ENCODE measurements at regions not wholly inside any gene's neighbourhood (a gene's known extent, or its start where the extent isn't known, plus 50 kb on each side); places are given as distances from the start of the nearest gene placed in this dataset.

DNA sequence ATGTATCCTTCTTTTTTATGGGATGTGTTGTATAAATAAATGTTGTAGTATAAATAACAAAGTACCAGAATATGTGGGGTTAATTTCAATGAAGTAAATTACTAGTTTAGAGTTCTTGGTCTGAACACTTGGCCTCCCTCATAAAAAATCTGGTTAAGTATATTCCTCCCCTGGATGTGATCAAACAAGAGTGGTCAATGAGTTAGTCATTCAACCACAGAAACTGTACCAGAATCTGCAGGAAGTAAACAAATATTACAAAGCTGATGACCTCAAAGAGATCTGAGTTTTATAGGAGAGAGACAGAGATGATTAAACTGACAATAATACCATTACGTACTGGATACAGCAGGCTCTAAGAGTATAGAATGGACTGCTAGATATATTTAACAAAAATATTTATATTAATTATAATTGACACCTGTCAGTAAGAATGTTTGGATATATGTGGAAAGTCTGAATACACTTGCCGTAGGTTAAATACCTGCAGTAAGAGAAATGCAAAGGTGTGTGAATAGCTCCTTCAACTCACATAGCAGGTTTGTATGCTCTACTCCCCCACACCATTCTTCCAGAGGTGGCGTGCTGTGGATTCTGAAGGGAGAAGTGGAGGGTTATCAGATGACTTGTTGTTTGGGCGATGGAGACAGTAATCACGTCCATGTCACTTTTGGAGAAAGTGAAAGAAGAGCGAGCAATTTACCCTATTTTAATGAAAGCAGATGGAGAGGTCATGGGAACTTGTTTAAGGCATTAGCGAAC, 108.3 kb upstream of the LRATD1 start:
- H3K4me3 Mint-ChIP-seq: no peak overlapping the region
- H3K4me1 Mint-ChIP-seq (ENCODE audit: low read depth): no peaks in the 10 kb centered on the region
- H3K9me3 Mint-ChIP-seq: peaks cover 6% of the 10 kb centered on the region
- H3K36me3 Mint-ChIP-seq (ENCODE audit: low read depth): no peaks in the 10 kb centered on the region
- H3K27ac Mint-ChIP-seq: no peak overlapping the region
- H3K27me3 Mint-ChIP-seq (ENCODE audit: low read depth): no peaks in the 10 kb centered on the region

DNA sequence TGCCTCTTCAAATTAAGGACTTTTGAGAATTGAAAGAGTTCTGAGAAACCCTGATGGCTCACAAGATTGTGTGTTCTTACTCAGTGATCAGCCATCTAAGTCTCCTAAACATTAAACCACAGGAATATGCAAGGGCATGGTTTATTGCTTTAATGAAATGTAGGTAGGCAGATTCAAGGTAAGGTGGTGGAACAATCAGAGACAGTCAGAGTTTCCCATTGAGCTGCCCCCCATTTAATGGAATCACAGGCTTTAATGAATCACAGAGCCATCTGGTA, 107.8 kb upstream of the LRATD1 start:
- Mint-ChIP-seq H3K4me3 (no peak overlapping the region), H3K4me1 (ENCODE audit: low read depth) (no peaks in the 10 kb centered on the region), H3K27me3 (ENCODE audit: low read depth) (no peaks in the 10 kb centered on the region)

DNA sequence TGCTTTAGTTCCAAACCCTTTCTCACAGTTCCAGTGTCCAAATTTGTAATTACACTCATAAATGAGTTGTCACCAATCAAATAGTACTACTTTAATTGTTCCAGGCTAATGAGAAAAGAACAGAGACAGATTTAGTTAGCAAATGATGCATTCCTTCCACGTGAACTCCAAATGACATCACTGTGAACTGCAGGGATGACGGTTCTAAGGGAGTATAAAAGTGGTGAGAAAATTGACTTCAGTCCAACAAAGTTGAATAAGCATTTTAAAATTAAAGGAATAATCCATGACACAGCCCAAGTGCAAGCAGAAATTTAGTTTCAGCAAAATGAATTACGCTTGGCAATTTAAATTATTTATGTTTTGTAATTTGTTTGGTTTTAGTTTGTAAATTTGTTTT, 102.0 kb upstream of the LRATD1 start:
- Mint-ChIP-seq H3K36me3 (ENCODE audit: low read depth) (no peaks in the 10 kb centered on the region), H3K27ac (no peak overlapping the region)

More for the DNA sequence above, 107.8 kb upstream of the LRATD1 start:
- H3K9me3 Mint-ChIP-seq: peaks cover 6% of the 10 kb centered on the region
- H3K27ac Mint-ChIP-seq: no peak overlapping the region
- no peaks in the 10 kb centered on the region for H3K36me3 Mint-ChIP-seq (ENCODE audit: low read depth)

DNA sequence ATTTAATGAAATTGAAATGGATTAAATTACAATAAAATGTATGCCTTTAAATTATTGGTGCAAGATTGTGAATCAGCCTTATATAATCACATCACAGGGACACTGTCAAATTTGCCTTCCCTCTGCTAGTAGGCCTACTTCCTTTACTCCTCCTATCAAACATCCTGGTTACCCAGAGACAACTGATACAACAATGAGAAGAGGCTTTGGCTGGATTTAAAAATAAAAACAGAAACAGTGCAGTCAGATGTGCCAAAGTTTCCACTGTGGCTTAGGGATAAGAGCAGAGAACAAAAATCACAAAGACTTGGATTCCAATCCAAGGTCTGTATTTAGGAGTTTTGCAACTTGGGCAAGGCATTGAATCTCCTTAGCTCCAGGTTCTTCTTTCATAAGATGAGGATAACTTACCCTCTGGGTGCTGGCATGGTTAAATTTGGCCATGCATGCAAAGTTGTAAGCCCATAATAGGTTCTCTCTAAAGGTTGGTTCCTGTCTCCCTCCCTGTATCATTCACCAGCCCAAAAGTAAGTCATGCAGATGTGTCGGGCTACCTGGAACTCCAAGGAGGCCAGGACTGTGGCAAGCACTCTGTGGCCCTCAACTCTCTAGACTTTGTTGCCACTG, 99.3 kb upstream of the LRATD1 start:
- Mint-ChIP-seq H3K4me1 (ENCODE audit: low read depth) (no peaks in the 10 kb centered on the region), H3K27ac (no peak overlapping the region)

More for the DNA sequence above, 102.0 kb upstream of the LRATD1 start:
- no peaks in the 10 kb centered on the region for H3K9me3 Mint-ChIP-seq
- no peaks in the 10 kb centered on the region for H3K27me3 Mint-ChIP-seq (ENCODE audit: low read depth)
- no peak overlapping the region for H3K4me3 Mint-ChIP-seq
- H3K4me1 Mint-ChIP-seq (ENCODE audit: low read depth): no peaks in the 10 kb centered on the region

DNA sequence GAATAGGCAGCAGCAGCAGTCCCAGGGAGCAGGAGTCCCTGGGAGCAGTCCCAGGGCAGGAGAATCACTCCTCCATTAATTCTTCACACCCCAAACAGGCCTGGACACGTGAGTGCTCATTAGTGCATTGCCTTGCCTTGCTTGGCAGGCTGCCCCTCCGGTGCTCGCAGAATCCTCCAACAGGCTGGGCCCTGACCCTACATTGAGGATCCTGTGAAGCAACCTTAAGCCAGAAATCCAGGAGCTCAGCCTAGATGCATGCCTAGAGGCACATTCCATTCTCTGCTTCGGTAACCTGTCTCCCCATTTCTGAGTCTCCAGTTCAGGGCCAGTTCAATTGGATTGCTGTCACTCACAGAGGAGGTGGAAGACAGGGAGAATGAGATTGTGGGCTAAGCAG, 97.4 kb upstream of the LRATD1 start:
- Mint-ChIP-seq H3K27me3 (ENCODE audit: low read depth) (no peaks in the 10 kb centered on the region), H3K4me3 (no peak overlapping the region), H3K9me3 (no peaks in the 10 kb centered on the region), H3K36me3 (ENCODE audit: low read depth) (no peaks in the 10 kb centered on the region), H3K4me1 (ENCODE audit: low read depth) (no peaks in the 10 kb centered on the region), H3K27ac (no peak overlapping the region)

More for the DNA sequence above, 99.3 kb upstream of the LRATD1 start:
- Mint-ChIP-seq H3K9me3 (no peaks in the 10 kb centered on the region), H3K27me3 (ENCODE audit: low read depth) (no peaks in the 10 kb centered on the region), H3K4me3 (no peak overlapping the region), H3K36me3 (ENCODE audit: low read depth) (no peaks in the 10 kb centered on the region)

DNA sequence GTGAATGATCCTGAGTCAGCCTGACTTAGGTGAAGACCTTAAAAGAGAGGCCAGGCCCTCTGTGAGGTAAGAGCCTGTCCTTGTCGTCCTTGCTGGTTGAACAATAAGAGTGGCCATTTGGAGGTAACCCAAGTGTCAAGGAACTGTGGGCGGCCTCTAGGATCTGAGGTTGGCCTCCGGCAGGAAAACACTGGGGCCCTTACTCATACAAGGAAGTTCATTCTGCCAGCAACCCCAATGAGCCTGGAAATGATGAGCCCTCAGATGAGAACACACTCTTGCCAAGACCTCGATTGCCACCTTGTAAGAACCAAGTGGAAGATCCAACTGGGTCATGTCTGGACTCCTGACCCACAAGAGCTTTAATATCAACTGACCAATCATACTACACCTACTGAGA, 95.5 kb upstream of the LRATD1 start:
- no peak overlapping the region for H3K27ac Mint-ChIP-seq
- H3K36me3 Mint-ChIP-seq (ENCODE audit: low read depth): no peaks in the 10 kb centered on the region
- no peaks in the 10 kb centered on the region for H3K9me3 Mint-ChIP-seq
- no peaks in the 10 kb centered on the region for H3K4me1 Mint-ChIP-seq (ENCODE audit: low read depth)
- no peaks in the 10 kb centered on the region for H3K27me3 Mint-ChIP-seq (ENCODE audit: low read depth)
- no peak overlapping the region for H3K4me3 Mint-ChIP-seq

DNA sequence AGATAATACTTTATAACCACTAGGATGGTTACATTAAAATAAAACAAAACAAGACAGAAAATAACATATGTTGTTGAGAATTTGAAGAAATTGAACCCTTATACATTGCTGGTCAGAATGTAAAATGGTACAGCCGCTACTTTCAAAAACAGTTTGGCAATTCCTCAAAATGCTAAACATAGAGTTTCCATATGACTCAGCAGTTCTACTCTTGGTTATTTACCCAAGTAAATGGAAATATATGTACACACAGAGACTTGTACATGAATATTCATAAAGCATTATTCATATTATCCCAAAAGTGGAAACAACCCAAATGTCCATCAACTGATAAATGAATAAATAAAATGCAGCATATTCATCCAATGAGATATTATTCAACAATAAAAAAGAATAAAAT, 92.5 kb upstream of the LRATD1 start:
- no peaks in the 10 kb centered on the region for H3K27me3 Mint-ChIP-seq (ENCODE audit: low read depth)
- H3K4me3 Mint-ChIP-seq: no peak overlapping the region

DNA sequence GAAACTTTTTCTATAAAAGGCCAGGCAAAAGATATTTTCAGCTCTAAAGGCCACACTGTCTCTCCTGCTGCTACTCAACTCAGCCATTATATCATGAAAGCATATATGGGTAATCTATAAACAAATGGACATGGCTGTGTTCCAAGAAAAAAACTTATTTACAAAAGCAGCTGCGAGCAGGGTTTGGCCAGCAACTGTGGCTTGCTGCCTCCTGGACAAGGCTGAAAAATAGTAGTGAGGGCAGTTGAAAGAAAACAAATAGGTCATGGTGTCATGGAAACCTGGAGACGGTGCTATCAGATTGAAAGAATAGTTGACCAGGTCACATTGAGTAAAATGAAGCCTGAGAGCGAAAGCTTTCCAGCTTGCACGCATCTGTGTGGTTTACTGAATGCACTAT, 89.2 kb upstream of the LRATD1 start:
- no peaks in the 10 kb centered on the region for H3K36me3 Mint-ChIP-seq (ENCODE audit: low read depth)
- no peak overlapping the region for H3K27ac Mint-ChIP-seq
- H3K9me3 Mint-ChIP-seq: no peaks in the 10 kb centered on the region
- no peak overlapping the region for H3K4me3 Mint-ChIP-seq
- H3K4me1 Mint-ChIP-seq (ENCODE audit: low read depth): no peaks in the 10 kb centered on the region
- H3K27me3 Mint-ChIP-seq (ENCODE audit: low read depth): no peaks in the 10 kb centered on the region

More for the DNA sequence above, 92.5 kb upstream of the LRATD1 start:
- H3K4me1 Mint-ChIP-seq (ENCODE audit: low read depth): no peaks in the 10 kb centered on the region
- H3K9me3 Mint-ChIP-seq: no peaks in the 10 kb centered on the region
- no peak overlapping the region for H3K27ac Mint-ChIP-seq
- H3K36me3 Mint-ChIP-seq (ENCODE audit: low read depth): no peaks in the 10 kb centered on the region

DNA sequence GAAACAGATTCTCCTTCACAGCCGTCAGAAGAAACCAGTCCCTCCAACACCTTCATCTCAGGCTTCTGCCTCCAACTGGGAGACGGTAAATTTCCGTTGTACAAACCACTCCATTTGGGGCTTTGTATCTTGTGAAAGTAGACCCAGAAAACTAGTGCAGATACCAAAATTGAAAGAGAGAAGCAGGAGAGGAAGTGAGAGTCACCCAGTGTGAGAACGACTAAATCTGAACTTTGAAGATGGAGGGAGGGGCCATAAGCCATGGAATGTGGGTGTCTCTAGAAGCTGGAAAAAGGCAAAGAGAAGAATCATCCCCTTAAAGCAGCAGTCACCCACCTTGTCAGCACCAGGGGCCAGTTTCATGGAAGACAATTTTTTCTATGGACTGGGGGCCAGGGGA, 88.3 kb upstream of the LRATD1 start:
- Mint-ChIP-seq H3K9me3 (no peaks in the 10 kb centered on the region), H3K36me3 (ENCODE audit: low read depth) (no peaks in the 10 kb centered on the region), H3K4me3 (no peak overlapping the region), H3K4me1 (ENCODE audit: low read depth) (no peaks in the 10 kb centered on the region), H3K27me3 (ENCODE audit: low read depth) (no peaks in the 10 kb centered on the region), H3K27ac (no peak overlapping the region)

DNA sequence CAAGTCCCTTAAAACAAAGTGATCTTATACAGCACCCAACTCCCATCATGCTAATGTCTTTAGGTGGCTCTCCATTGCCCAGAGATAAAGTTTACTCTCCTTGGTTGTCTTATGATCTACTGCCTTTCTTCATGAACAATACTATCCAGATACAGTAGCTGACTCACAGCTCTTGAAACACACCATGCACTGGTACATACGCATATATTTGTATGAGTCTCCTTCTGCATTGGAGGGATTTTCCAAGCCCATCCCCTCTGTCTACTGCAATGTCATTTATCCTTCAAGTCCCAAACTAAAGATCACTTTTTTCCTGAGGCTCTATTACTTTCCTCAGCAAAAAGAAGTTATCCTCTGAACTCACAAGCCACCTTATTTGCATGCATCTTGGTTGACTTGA, 84.7 kb upstream of the LRATD1 start:
- Mint-ChIP-seq H3K4me3 (no peak overlapping the region), H3K27ac (no peak overlapping the region), H3K4me1 (ENCODE audit: low read depth) (no peaks in the 10 kb centered on the region), H3K36me3 (ENCODE audit: low read depth) (no peaks in the 10 kb centered on the region), H3K9me3 (no peaks in the 10 kb centered on the region), H3K27me3 (ENCODE audit: low read depth) (no peaks in the 10 kb centered on the region)

DNA sequence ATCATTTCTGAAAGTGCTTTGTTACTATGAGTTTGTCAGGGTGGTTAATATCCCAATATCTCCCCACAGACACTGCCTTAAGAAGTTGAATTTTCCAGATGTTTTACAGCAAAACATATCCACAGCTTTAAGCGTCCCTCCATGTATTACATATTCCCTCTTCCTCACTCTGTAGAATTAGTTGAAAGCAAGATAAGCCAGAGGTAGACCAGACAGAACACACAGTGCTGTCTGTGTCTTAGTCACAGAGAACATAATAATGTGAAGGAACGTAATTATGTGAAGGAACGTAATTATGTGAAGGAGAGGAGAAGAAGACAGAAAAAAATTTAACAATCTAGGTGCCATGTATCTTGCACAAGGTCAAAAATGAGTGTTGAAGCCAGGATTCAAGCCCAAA, 81.9 kb upstream of the LRATD1 start:
- H3K4me3 Mint-ChIP-seq: no peak overlapping the region
- no peak overlapping the region for H3K27ac Mint-ChIP-seq
- H3K36me3 Mint-ChIP-seq (ENCODE audit: low read depth): no peaks in the 10 kb centered on the region
- H3K9me3 Mint-ChIP-seq: no peaks in the 10 kb centered on the region
- H3K27me3 Mint-ChIP-seq (ENCODE audit: low read depth): no peaks in the 10 kb centered on the region
- H3K4me1 Mint-ChIP-seq (ENCODE audit: low read depth): no peaks in the 10 kb centered on the region

DNA sequence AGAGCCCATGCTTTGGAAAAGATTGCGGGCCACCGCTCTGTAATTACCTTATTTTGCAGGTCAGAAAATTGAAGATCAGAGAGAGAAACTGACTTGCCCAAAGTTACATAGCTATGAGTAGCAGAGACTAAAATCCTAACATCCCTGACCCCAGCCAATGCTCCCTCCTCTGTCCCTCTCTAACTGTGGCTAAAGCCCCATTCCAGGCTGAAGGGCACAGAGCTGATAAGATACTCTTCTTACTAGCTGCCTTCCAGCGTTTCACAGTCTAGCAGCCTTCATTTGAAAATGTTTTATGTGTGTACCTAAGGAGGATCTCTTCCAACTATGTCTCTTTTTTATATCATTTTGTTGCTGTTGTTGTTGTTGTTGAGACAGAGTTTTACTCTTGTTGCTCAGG, 81.4 kb upstream of the LRATD1 start:
- Mint-ChIP-seq H3K27me3 (ENCODE audit: low read depth) (no peaks in the 10 kb centered on the region), H3K4me3 (no peak overlapping the region), H3K36me3 (ENCODE audit: low read depth) (no peaks in the 10 kb centered on the region), H3K4me1 (ENCODE audit: low read depth) (no peaks in the 10 kb centered on the region), H3K27ac (no peak overlapping the region), H3K9me3 (no peaks in the 10 kb centered on the region)

DNA sequence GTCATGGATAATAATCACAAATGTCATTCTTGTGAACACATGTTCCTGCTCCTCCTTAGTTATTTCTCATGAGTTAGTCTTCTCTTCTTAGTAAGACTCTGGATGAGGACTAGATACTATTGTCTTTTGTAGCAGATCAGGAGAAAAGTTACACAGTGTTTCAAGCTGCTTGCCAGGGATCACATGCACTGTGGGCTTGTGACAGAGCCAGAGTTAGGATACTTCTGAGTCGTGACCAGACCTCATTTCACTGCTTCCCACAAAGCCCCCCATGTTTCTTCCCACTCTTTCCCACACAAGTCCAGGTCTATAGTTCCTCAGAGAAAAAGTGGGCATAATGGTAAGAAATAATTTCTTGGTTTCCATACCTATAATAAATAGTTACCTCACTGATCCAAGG, 80.2 kb upstream of the LRATD1 start:
- Mint-ChIP-seq H3K27ac (no peak overlapping the region), H3K4me3 (no peak overlapping the region), H3K36me3 (ENCODE audit: low read depth) (no peaks in the 10 kb centered on the region), H3K9me3 (no peaks in the 10 kb centered on the region), H3K27me3 (ENCODE audit: low read depth) (no peaks in the 10 kb centered on the region), H3K4me1 (ENCODE audit: low read depth) (no peaks in the 10 kb centered on the region)

DNA sequence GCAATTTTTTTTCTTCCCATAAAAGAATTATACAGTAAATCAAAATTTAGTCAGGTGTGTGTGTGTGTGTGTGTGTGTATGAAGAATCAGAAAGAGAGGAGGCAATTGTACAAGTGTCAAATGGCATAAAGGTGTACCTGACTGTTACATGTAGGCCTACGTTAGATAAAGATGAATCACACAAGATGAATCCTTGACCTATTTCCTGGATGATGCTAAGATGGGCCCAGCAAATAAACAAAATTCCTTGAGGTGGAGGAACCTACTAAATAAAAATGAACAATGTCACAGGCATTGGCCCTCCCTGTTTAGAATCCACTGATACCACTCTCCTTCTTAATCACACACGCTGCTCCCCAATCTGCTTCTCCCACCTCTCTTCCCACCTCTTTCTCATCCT, 79.7 kb upstream of the LRATD1 start:
- Mint-ChIP-seq H3K4me1 (ENCODE audit: low read depth) (no peaks in the 10 kb centered on the region), H3K27me3 (ENCODE audit: low read depth) (no peaks in the 10 kb centered on the region), H3K27ac (no peak overlapping the region), H3K36me3 (ENCODE audit: low read depth) (no peaks in the 10 kb centered on the region), H3K4me3 (no peak overlapping the region), H3K9me3 (no peaks in the 10 kb centered on the region)

DNA sequence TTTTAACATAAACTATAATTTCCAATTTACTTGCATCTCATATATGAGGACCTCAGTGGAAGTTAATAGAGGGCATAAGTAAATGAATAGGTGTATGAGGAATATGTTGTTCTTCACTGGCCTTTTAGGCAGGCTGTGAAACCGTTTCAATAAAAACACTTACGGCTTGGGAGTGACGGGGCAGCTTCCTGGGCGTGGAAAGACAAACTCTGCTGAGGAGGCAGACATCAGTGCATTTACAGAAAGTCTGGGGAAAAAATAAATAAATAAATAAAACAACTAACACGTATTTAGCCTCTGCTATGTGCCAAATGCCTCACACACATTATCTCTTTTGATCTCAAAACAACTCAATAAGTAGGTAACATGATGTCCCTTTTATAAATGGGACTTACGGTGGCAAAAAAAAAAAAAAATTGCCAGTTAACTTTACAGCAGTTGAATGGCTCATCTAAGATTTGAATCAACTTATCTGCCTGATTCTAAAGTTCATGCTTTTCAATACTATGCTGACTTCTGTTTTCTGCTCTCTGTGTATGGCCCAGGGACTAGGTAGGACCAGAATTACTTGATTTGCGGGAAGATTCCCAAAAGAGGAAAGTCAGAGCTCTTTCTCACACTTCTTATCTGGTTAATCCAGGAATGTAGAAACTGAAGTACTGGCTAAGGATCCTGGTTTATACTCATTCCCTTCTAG, 77.5 kb upstream of the LRATD1 start:
- Mint-ChIP-seq H3K4me1 (ENCODE audit: low read depth) (no peaks in the 10 kb centered on the region), H3K9me3 (no peaks in the 10 kb centered on the region), H3K36me3 (ENCODE audit: low read depth) (no peaks in the 10 kb centered on the region), H3K27me3 (ENCODE audit: low read depth) (no peaks in the 10 kb centered on the region), H3K4me3 (no peak overlapping the region), H3K27ac (no peak overlapping the region)

Data from T-helper 1 cell treated with Interleukin-12 subunit alpha and Interleukin-12 subunit beta and Interleukin-4 antibody, amounts not matched to agents 30 μg/mL and 1 μg/mL, for 36 hours (primary cell).